ENCODE measurements at regions not wholly inside any gene's neighbourhood (a gene's known extent, or its start where the extent isn't known, plus 50 kb on each side); places are given as distances from the start of the nearest gene placed in this dataset.

GRCh38 chr11:105211806-105212554 is 72.4 kb upstream of the CARD18 start:
- Histone ChIP-seq H2AFZ (ENCODE audit: low read depth, low read length, poor library complexity, severe bottlenecking) (no peak overlapping the region), H3K36me3 (ENCODE audit: control insufficient read depth in 1 of 2, insufficient read depth in 2 of 2, low read length in 2 of 2) (no peaks in the 10 kb centered on the region), H3K9me3 (ENCODE audit: control insufficient read depth in 1 of 2, insufficient read depth in 1 of 2, low read depth in 1 of 2, low read length in 2 of 2) (no peaks in the 10 kb centered on the region), H3K27ac (ENCODE audit: low read depth, low read length) (no peak overlapping the region), H3K27me3 (ENCODE audit: insufficient read depth, low read length) (no peaks in the 10 kb centered on the region), H3K4me3 (replicated peaks in 1 of 2; ENCODE audit: low read depth in 1 of 2, low read length in 2 of 2) (no peak overlapping the region), H3K79me2 (ENCODE audit: insufficient read depth, low read length) (no peaks in the 10 kb centered on the region), H4K20me1 (ENCODE audit: insufficient read depth) (no peaks in the 10 kb centered on the region), H3K9me2 (ENCODE audit: insufficient read depth) (no peaks in the 10 kb centered on the region), H3K9ac (ENCODE audit: low read length) (no peak overlapping the region), H3K4me2 (ENCODE audit: low read length) (no peak overlapping the region), H3K4me1 (ENCODE audit: control insufficient read depth in 1 of 2, insufficient read depth in 2 of 2, low read length in 2 of 2) (no peaks in the 10 kb centered on the region)
- TF ChIP-seq CEBPB (IDR thresholded peaks at IDR 0.05; ENCODE audit: low read depth) (no peak), ZFX (IDR thresholded peaks at IDR 0.05) (no peak), SRF (IDR thresholded peaks at IDR 0.05; ENCODE audit: low read depth) (no peak), POLR2AphosphoS5 (IDR thresholded peaks at IDR 0.05; ENCODE audit: low read depth, low read length) (no peak), FOSL1 (IDR thresholded peaks at IDR 0.05; ENCODE audit: low read depth) (no peak), MAX (IDR thresholded peaks at IDR 0.05) (no peak), CTCF (IDR thresholded peaks at IDR 0.05 in 2 of 3, conservative IDR thresholded peaks at IDR 0.05 in 1 of 3; ENCODE audit: borderline replicate concordance in 1 of 3, insufficient read depth in 1 of 3, low read depth in 2 of 3, low read length in 2 of 3) (no peak), EGR1 (IDR thresholded peaks at IDR 0.05; ENCODE audit: low read depth) (no peak), ZBTB33 (IDR thresholded peaks at IDR 0.05; ENCODE audit: extremely low read depth, insufficient replicate concordance, low read length) (no peak), RAD21 (IDR thresholded peaks at IDR 0.05; ENCODE audit: low read depth) (no peak), POLR2A (IDR thresholded peaks at IDR 0.05; ENCODE audit: borderline replicate concordance, extremely low read depth, insufficient read depth, insufficient read length) (no peak), SP1 (IDR thresholded peaks at IDR 0.05; ENCODE audit: low read depth) (no peak), JUND (IDR thresholded peaks at IDR 0.05) (no peak), SIN3A (IDR thresholded peaks at IDR 0.05; ENCODE audit: low read depth) (no peak), EZH2phosphoT487 (IDR thresholded peaks at IDR 0.05; ENCODE audit: borderline replicate concordance) (no peak), ZNF274 (IDR thresholded peaks at IDR 0.05; ENCODE audit: low read depth, low read length) (no peak), ATF3 (IDR thresholded peaks at IDR 0.05) (no peak), YY1 (IDR thresholded peaks at IDR 0.05; ENCODE audit: extremely low read depth, insufficient replicate concordance, low read depth, low read length) (no peak)
- no TSS peak for BruUV-seq (replicated peaks)
- ChIA-PET RAD21 (ENCODE audit: low non-redundant PET in 1 of 2, low total read pairs in 2 of 2, uncharacterized antibody in 2 of 2, unreplicated experiment in 2 of 2) (no interaction called here), POLR2A (no interaction called here), CTCF (no interaction called here)
- DNase-seq (ENCODE audit: low read depth, low spot score) (no peak), ATAC-seq (no peak)
- intact Hi-C loops (cut with micrococcal nuclease) = no loop called here

All from HCT116 (cell line).